ENCODE measurements at regions not wholly inside any gene's neighbourhood (a gene's known extent, or its start where the extent isn't known, plus 50 kb on each side); places are given as distances from the start of the nearest gene placed in this dataset.
A peak's percentile ranks its signal among the peaks of the same experiment; 100 is the strongest.

DNA sequence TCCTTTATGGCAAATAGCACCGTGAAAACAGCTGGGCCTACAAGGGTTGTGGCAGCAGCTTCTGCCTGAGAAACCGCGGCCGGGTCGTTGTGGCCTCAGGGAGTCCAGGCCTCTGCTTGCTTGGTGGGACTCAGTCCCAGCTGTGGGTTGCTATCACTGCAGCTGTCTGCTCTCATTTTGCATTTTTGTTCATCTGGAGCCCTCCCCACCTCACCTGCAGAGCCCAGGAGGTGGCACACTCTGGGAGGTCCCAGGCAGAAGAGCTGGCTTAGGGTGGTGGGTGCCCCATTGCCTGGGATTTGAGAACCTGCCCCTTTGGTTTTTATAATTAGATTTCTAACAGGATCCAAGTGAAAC lies 138.4 kb downstream of the GADD45G start (continued):
- TF ChIP-seq GATAD2B (conservative IDR thresholded peaks at IDR 0.05; ENCODE audit: low read depth) (peak; percentile 63), TBL1XR1 (IDR thresholded peaks at IDR 0.05; ENCODE audit: low read depth, low read length) (no peak), SMARCA5 (IDR thresholded peaks at IDR 0.05) (no peak), KLF5 (IDR thresholded peaks at IDR 0.05; ENCODE audit: partially characterized antibody) (no peak), SREBF1 (IDR thresholded peaks at IDR 0.05; ENCODE audit: low read length) (no peak), CREM (IDR thresholded peaks at IDR 0.05; ENCODE audit: low read depth) (no peak), CHD1 (IDR thresholded peaks at IDR 0.05; ENCODE audit: low read depth, low read length) (no peak), TCF12 (IDR thresholded peaks at IDR 0.05; ENCODE audit: low read depth, low read length) (peak; percentile 94), IRF4 (IDR thresholded peaks at IDR 0.05; ENCODE audit: low read depth, low read length) (peak; percentile 21; the same call in 1 of the 2 replicates), STAT3 (IDR thresholded peaks at IDR 0.05; ENCODE audit: low read depth, low read length) (no peak), ZNF274 (IDR thresholded peaks at IDR 0.05; ENCODE audit: insufficient read depth, insufficient read length) (no peak), STAT1 (conservative IDR thresholded peaks at IDR 0.05) (no peak), MEF2A (IDR thresholded peaks at IDR 0.05; ENCODE audit: insufficient read depth, low read depth, low read length) (no peak), MXI1 (IDR thresholded peaks at IDR 0.05; ENCODE audit: low read depth, low read length) (no peak), CEBPB (IDR thresholded peaks at IDR 0.05; ENCODE audit: borderline replicate concordance in 1 of 2, low read depth in 2 of 2, low read length in 2 of 2) (no peak), CREB1 (IDR thresholded peaks at IDR 0.05; ENCODE audit: low read depth) (no peak), TAF1 (IDR thresholded peaks at IDR 0.05; ENCODE audit: borderline replicate concordance, low read depth, low read length) (no peak), KDM1A (IDR thresholded peaks at IDR 0.05; ENCODE audit: borderline replicate concordance) (no peak), CHD2 (IDR thresholded peaks at IDR 0.05; ENCODE audit: borderline replicate concordance, low read depth, low read length) (no peak)
- TF ChIP-seq, protein P1, sequence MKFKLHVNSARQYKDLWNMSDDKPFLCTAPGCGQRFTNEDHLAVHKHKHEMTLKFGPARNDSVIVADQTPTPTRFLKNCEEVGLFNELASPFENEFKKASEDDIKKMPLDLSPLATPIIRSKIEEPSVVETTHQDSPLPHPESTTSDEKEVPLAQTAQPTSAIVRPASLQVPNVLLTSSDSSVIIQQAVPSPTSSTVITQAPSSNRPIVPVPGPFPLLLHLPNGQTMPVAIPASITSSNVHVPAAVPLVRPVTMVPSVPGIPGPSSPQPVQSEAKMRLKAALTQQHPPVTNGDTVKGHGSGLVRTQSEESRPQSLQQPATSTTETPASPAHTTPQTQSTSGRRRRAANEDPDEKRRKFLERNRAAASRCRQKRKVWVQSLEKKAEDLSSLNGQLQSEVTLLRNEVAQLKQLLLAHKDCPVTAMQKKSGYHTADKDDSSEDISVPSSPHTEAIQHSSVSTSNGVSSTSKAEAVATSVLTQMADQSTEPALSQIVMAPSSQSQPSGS (IDR thresholded peaks at IDR 0.05; ENCODE audit: low read length): no peak
- TF ChIP-seq, protein P2, sequence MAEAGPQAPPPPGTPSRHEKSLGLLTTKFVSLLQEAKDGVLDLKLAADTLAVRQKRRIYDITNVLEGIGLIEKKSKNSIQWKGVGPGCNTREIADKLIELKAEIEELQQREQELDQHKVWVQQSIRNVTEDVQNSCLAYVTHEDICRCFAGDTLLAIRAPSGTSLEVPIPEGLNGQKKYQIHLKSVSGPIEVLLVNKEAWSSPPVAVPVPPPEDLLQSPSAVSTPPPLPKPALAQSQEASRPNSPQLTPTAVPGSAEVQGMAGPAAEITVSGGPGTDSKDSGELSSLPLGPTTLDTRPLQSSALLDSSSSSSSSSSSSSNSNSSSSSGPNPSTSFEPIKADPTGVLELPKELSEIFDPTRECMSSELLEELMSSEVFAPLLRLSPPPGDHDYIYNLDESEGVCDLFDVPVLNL (IDR thresholded peaks at IDR 0.05; ENCODE audit: low read depth, low read length): no peak
- TF ChIP-seq, protein P3, sequence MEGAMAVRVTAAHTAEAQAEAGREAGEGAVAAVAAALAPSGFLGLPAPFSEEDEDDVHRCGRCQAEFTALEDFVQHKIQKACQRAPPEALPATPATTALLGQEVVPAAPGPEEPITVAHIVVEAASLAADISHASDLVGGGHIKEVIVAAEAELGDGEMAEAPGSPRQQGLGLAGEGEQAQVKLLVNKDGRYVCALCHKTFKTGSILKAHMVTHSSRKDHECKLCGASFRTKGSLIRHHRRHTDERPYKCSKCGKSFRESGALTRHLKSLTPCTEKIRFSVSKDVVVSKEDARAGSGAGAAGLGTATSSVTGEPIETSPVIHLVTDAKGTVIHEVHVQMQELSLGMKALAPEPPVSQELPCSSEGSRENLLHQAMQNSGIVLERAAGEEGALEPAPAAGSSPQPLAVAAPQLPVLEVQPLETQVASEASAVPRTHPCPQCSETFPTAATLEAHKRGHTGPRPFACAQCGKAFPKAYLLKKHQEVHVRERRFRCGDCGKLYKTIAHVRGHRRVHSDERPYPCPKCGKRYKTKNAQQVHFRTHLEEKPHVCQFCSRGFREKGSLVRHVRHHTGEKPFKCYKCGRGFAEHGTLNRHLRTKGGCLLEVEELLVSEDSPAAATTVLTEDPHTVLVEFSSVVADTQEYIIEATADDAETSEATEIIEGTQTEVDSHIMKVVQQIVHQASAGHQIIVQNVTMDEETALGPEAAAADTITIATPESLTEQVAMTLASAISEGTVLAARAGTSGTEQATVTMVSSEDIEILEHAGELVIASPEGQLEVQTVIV (IDR thresholded peaks at IDR 0.05; ENCODE audit: borderline replicate concordance, partially characterized antibody): no peak
- TF ChIP-seq, protein P4, sequence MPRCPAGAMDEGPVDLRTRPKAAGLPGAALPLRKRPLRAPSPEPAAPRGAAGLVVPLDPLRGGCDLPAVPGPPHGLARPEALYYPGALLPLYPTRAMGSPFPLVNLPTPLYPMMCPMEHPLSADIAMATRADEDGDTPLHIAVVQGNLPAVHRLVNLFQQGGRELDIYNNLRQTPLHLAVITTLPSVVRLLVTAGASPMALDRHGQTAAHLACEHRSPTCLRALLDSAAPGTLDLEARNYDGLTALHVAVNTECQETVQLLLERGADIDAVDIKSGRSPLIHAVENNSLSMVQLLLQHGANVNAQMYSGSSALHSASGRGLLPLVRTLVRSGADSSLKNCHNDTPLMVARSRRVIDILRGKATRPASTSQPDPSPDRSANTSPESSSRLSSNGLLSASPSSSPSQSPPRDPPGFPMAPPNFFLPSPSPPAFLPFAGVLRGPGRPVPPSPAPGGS (IDR thresholded peaks at IDR 0.05; ENCODE audit: borderline replicate concordance, insufficient read depth, low read depth, low read length, poor library complexity, severe bottlenecking): no peak
- TF ChIP-seq, protein P5, sequence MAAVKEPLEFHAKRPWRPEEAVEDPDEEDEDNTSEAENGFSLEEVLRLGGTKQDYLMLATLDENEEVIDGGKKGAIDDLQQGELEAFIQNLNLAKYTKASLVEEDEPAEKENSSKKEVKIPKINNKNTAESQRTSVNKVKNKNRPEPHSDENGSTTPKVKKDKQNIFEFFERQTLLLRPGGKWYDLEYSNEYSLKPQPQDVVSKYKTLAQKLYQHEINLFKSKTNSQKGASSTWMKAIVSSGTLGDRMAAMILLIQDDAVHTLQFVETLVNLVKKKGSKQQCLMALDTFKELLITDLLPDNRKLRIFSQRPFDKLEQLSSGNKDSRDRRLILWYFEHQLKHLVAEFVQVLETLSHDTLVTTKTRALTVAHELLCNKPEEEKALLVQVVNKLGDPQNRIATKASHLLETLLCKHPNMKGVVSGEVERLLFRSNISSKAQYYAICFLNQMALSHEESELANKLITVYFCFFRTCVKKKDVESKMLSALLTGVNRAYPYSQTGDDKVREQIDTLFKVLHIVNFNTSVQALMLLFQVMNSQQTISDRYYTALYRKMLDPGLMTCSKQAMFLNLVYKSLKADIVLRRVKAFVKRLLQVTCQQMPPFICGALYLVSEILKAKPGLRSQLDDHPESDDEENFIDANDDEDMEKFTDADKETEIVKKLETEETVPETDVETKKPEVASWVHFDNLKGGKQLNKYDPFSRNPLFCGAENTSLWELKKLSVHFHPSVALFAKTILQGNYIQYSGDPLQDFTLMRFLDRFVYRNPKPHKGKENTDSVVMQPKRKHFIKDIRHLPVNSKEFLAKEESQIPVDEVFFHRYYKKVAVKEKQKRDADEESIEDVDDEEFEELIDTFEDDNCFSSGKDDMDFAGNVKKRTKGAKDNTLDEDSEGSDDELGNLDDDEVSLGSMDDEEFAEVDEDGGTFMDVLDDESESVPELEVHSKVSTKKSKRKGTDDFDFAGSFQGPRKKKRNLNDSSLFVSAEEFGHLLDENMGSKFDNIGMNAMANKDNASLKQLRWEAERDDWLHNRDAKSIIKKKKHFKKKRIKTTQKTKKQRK (IDR thresholded peaks at IDR 0.05; ENCODE audit: low read depth, low read length): no peak
